K562 (cell line): ENCODE measurements at regions not wholly inside any gene's neighbourhood (a gene's known extent, or its start where the extent isn't known, plus 50 kb on each side); places are given as distances from the start of the nearest gene placed in this dataset.

Experiments
- ATAC-seq: fragments of 200-7000 bp; cut with Tn5 transposase; 3 replicates; pipeline ENCODE4 v1.9.1; 2020; ENCODE audit warnings: moderate library complexity
- BruUV-seq: library from RNA; stranded (reverse); fragments of 400-500 nt; replicated peaks from 2 replicates; lab custom pipeline; 2021; lab: Mats Ljungman, UMichigan
- CTCF ChIA-PET: fragments of 300-600 bp; formaldehyde crosslinking; extraction: SDS; loops from one replicate; lab custom pipeline; 2021; ENCODE audit warnings: low intra/inter-chr PET ratio; lab: Yijun Ruan, JAX
- POLR2A ChIA-PET: fragments of 300-600, 350-650 bp; sonication (Branson Sonifier 250); formaldehyde crosslinking; extraction: SDS; loops from one replicate; lab custom pipeline; 2021; ENCODE audit warnings: antibody characterized with exemption, inconsistent platforms; lab: Yijun Ruan, JAX
- DNase-seq, 4 experiments: peaks; one replicate each; pipeline versions ENCODE4 v3.0.0 to v3.0.0-alpha.2; 2011 to 2018; ENCODE audit warnings: low spot score in 3 of 4, mixed read lengths in 3 of 4; ENCODE audit errors: extremely low read depth in 1 of 4
- FAIRE-seq: peaks from 2 replicates; lab custom pipeline; 2011; peaks lifted over from hg19 to GRCh38; lab: Jason Lieb, UNC
- H2AFZ ChIP-seq: 2 replicates; pipeline ENCODE4 v1.6.0; 2011; ENCODE audit warnings: low read depth, low read length, control low read depth, inconsistent platforms
- H3K27ac ChIP-seq: fragments of 200-600 bp; 3 replicates; pipeline ENCODE4 v1.8.0; 2011; ENCODE audit warnings: low read depth, mild to moderate bottlenecking, control low read depth, inconsistent platforms, low read length, moderate library complexity, mixed read lengths; ENCODE audit errors: extremely low read depth
- H3K27me3 ChIP-seq, 2 experiments: fragments of 300-600 bp in 1 of 2; 2 replicates in 1 of 2; 3 replicates in 1 of 2; pipeline versions ENCODE4 v1.6.0 to v1.8.0; 2011; ENCODE audit warnings: inconsistent platforms in 2 of 2, low read length in 2 of 2, mild to moderate bottlenecking in 1 of 2, mixed read lengths in 1 of 2, moderate library complexity in 1 of 2; ENCODE audit not compliant: control insufficient read depth in 2 of 2, insufficient read depth in 2 of 2
- H3K36me3 ChIP-seq: fragments of 300-600 bp; 3 replicates; pipeline ENCODE4 v1.8.0; 2011; ENCODE audit warnings: mild to moderate bottlenecking, low read length, inconsistent platforms; ENCODE audit not compliant: control insufficient read depth, insufficient read depth
- H3K4me1 ChIP-seq, 2 experiments: fragments of 200-600 bp in 1 of 2; replicated peaks in 1 of 2; 2 replicates in 1 of 2; 3 replicates in 1 of 2; pipeline versions ENCODE4 v1.5.1 to v1.8.0; 2011; ENCODE audit warnings: inconsistent platforms in 2 of 2, low read length in 2 of 2, mild to moderate bottlenecking in 1 of 2, mixed read lengths in 1 of 2, moderate library complexity in 1 of 2; ENCODE audit not compliant: control insufficient read depth in 2 of 2, insufficient read depth in 2 of 2
- H3K4me2 ChIP-seq: 2 replicates; pipeline ENCODE4 v1.6.1; 2011; ENCODE audit warnings: low read length, control low read depth, inconsistent platforms, mixed read lengths; ENCODE audit not compliant: insufficient read depth
- H3K4me3 ChIP-seq: fragments of 200-600 bp; sonication (generic), shearing (Covaris generic); 2 replicates; pipeline ENCODE4 v1.5.1; 2016; ENCODE audit warnings: control low read depth, inconsistent platforms
- H3K79me2 ChIP-seq: fragments of 200-600 bp; 3 replicates; pipeline ENCODE4 v1.8.0; 2011; ENCODE audit warnings: low read length, inconsistent platforms; ENCODE audit not compliant: control insufficient read depth, insufficient read depth
- H3K9ac ChIP-seq, 2 experiments: 2 replicates each; pipeline versions ENCODE4 v1.6.0 to v1.6.1; 2011; ENCODE audit warnings: low read depth in 2 of 2, low read length in 2 of 2, control low read depth in 1 of 2, inconsistent platforms in 1 of 2, mild to moderate bottlenecking in 1 of 2, mixed read lengths in 1 of 2; ENCODE audit not compliant: insufficient read depth in 1 of 2
- H3K9me1 ChIP-seq: one replicate; pipeline ENCODE4 v1.6.0; 2011; ENCODE audit warnings: inconsistent platforms, mild to moderate bottlenecking, low read length, moderate library complexity; ENCODE audit not compliant: control insufficient read depth, insufficient read depth
- H3K9me3 ChIP-seq: replicated peaks from 2 replicates; pipeline ENCODE4 v1.5.1; 2011; ENCODE audit warnings: low read depth, low read length, inconsistent platforms; ENCODE audit not compliant: control insufficient read depth, insufficient read depth
- H4K20me1 ChIP-seq: replicated peaks from 2 replicates; pipeline ENCODE4 v1.6.1; 2011; ENCODE audit warnings: low read length, inconsistent platforms, mixed read lengths; ENCODE audit not compliant: control insufficient read depth, insufficient read depth
- BRCA1 ChIP-seq, 2 experiments: fragments of 450-650 bp in 1 of 2; sonication (generic) in 1 of 2; formaldehyde crosslinking in 1 of 2; IDR thresholded peaks; 2 replicates each; pipeline versions ENCODE4 v1.5.0 to v1.6.1; 2017 to 2020; ENCODE audit warnings: mild to moderate bottlenecking in 1 of 2, missing genetic modification reagents in 1 of 2
- C11orf30 ChIP-seq: fragments of 450-650 bp; IDR thresholded peaks from 2 replicates; pipeline ENCODE4 v1.6.1; 2016; ENCODE audit warnings: low read depth, mild to moderate bottlenecking
- CC2D1A ChIP-seq: fragments of 450-650 bp; IDR thresholded peaks from 2 replicates; pipeline ENCODE4 v1.6.1; 2017; ENCODE audit warnings: mild to moderate bottlenecking
- DMBX1 ChIP-seq: fragments of 250-450 bp; sonication (Bioruptor Pico); IDR thresholded peaks from 2 replicates; pipeline ENCODE4 v1.8.0; 2022; ENCODE audit warnings: inconsistent platforms, mild to moderate bottlenecking, moderate library complexity, borderline replicate concordance
- ELF2 ChIP-seq: fragments of 250-450 bp; sonication (Bioruptor Pico); IDR thresholded peaks from 2 replicates; pipeline ENCODE4 v1.5.0; 2021; ENCODE audit warnings: mild to moderate bottlenecking
- KDM4B ChIP-seq, 2 experiments: fragments of 450-650 bp in 1 of 2; sonication (generic) in 1 of 2; IDR thresholded peaks; 2 replicates each; pipeline ENCODE4 v1.6.1; 2016 to 2017; ENCODE audit warnings: borderline replicate concordance in 2 of 2, antibody characterized with exemption in 1 of 2, low read depth in 1 of 2, mild to moderate bottlenecking in 1 of 2
- MAFG ChIP-seq: fragments of 450-650 bp; conservative IDR thresholded peaks from 2 replicates; pipeline ENCODE4 v1.6.1; 2016; ENCODE audit warnings: missing genetic modification characterization, missing compliant biosample characterization
- TBL1XR1 ChIP-seq, 2 experiments: IDR thresholded peaks; 2 replicates each; pipeline ENCODE4 v1.6.1; 2012; ENCODE audit warnings: improper control_type of control experiment in 2 of 2, low read length in 2 of 2, mild to moderate bottlenecking in 1 of 2
- ZNF316 ChIP-seq: fragments of 450-650 bp; IDR thresholded peaks from 2 replicates; pipeline ENCODE4 v1.6.1; 2016
- ZNF445 ChIP-seq: fragments of 250-450 bp; sonication (Bioruptor Pico); IDR thresholded peaks from 2 replicates; pipeline ENCODE4 v1.4.0; 2020; ENCODE audit warnings: low read depth, mild to moderate bottlenecking, moderate library complexity
- ZNF551 ChIP-seq: fragments of 250-450 bp; sonication (Bioruptor Pico); IDR thresholded peaks from 2 replicates; pipeline ENCODE4 v1.5.0; 2021; ENCODE audit warnings: mild to moderate bottlenecking, moderate library complexity
- WGBS: fragments of 100-300 bp; shearing (Covaris generic); methylation state at CpG from one replicate; pipeline ENCODE4 v1.1.6; 2016; ENCODE audit warnings: low coverage, mixed read lengths; ENCODE audit not compliant: insufficient coverage; ENCODE audit errors: missing lambda C conversion rate; 5-methylcytosine and 5-hydroxymethylcytosine counted together
- in situ Hi-C: fragments of 300-500 bp; cut with MboI; formaldehyde crosslinking; loops from 4 replicates; pipeline ENCODE4 v1.15.0; 2018; ENCODE audit warnings: inconsistent platforms, mixed read lengths
- intact Hi-C: fragments of 100-400 bp; cut with micrococcal nuclease; formaldehyde crosslinking; loops from 2 replicates; pipeline ENCODE4 v1.14.2; 2022
- TF ChIP-seq, protein P1 (sequence below): sonication (generic); formaldehyde crosslinking; IDR thresholded peaks from 2 replicates; pipeline ENCODE4 v1.8.0; 2023; ENCODE audit warnings: mild to moderate bottlenecking, missing genetic modification reagents

DNA sequence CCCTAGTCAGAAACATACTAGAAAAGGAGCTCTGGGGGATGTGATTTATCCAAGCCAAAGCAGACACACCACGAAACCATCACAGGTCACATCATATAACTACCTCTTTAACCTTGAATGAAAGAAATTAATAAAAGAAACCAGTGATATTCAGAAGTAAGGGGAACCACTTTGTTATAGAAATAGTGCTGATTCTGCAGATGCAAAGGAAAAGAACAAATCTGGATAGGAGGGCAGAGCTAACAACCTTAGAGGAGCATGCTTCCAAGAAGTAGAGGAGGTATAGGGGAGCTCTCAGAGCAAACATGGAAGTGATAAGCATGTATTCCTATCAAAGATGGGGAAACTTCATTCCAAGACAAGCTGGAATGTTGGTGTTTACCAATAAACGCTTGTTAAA, 117.0 kb upstream of the MDM1 start:
- H3K79me2 ChIP-seq: no peaks in the 10 kb centered on the region
- H4K20me1 ChIP-seq: no peaks in the 10 kb centered on the region
- no peak overlapping the region for H3K4me2 ChIP-seq
- no peaks in the 10 kb centered on the region for H3K9me1 ChIP-seq
- peaks cover 0 to 32% of the 10 kb centered on the region in 2 experiments; a peak in 3 of 5 replicates for H3K4me1 ChIP-seq
- H3K9ac ChIP-seq: no peak overlapping the region
- 7% methylated on average over 2 of the region's 2 CpGs for WGBS
- intact Hi-C loops (no loop called here), in situ Hi-C loops (no loop called here)
- no peak for FAIRE-seq
- H3K36me3 ChIP-seq: no peaks in the 10 kb centered on the region
- ATAC-seq: no peak
- BruUV-seq: no TSS peak
- ChIA-PET POLR2A (interaction anchor here (0.7 kb wide), 1 partner anchor 10 kb away, joined by 3 read pairs; no protein-coding TSS in a partner anchor), CTCF (no interaction called here)
- TF ChIP-seq ZNF316 (peak; percentile 50), BRCA1 (IDR thresholded peaks at IDR 0.05) (no peak), BRCA1 (CRISPR knock-in tag; IDR thresholded peaks at IDR 0.05) (no peak), MAFG (tag) (0 out of 2 replicates have a peak, but pooled peaks have one; percentile 32), ZNF551 (CRISPR knock-in tag) (no peak), ZNF445 (CRISPR knock-in tag) (no peak), C11orf30 (peak; percentile 44)
- no peak overlapping the region for H3K27ac ChIP-seq
- no peak for DNase-seq
- no peaks in the 10 kb centered on the region for H3K9me3 ChIP-seq
- no peak overlapping the region for H2AFZ ChIP-seq
- no peak overlapping the region for H3K4me3 ChIP-seq
- no peaks in the 10 kb centered on the region for H3K27me3 ChIP-seq

DNA sequence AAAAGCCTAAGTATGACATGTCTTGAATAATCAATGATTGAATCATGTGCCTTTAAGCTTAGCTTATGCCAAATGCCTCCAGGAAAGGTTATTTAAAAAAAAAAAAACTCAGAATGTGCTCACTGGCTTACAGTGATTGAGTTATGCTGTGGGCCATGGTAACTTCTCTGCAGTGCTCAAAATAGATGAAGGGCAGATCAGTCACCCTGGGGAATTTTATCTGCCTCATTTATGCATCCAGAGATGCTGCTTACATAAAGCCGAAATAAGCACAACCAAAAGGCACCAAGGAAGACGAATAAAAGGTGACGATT, 118.7 kb upstream of the MDM1 start:
- no peak overlapping the region for H3K4me2 ChIP-seq
- no peaks in the 10 kb centered on the region for H3K9me1 ChIP-seq
- H3K27me3 ChIP-seq: no peaks in the 10 kb centered on the region; a peak in 1 of 5 replicates
- H3K36me3 ChIP-seq: no peaks in the 10 kb centered on the region
- CTCF ChIA-PET: no interaction called here
- FAIRE-seq (no peak), DNase-seq (no peak), ATAC-seq (no peak)
- BruUV-seq: no TSS peak
- in situ Hi-C loops (no loop called here), intact Hi-C loops (no loop called here)
- no peak overlapping the region for H2AFZ ChIP-seq
- TF ChIP-seq ELF2 (CRISPR knock-in tag): no peak
- TF ChIP-seq TBL1XR1 (IDR thresholded peaks at IDR 0.05; ENCODE audit: low read length in 2 of 2): no peak
- TF ChIP-seq CC2D1A: no peak
- TF ChIP-seq KDM4B (IDR thresholded peaks at IDR 0.05; ENCODE audit: borderline replicate concordance in 2 of 2, low read depth in 1 of 2): no peak
- no peak for TF ChIP-seq DMBX1 (CRISPR knock-in tag)
- TF ChIP-seq, protein P1, sequence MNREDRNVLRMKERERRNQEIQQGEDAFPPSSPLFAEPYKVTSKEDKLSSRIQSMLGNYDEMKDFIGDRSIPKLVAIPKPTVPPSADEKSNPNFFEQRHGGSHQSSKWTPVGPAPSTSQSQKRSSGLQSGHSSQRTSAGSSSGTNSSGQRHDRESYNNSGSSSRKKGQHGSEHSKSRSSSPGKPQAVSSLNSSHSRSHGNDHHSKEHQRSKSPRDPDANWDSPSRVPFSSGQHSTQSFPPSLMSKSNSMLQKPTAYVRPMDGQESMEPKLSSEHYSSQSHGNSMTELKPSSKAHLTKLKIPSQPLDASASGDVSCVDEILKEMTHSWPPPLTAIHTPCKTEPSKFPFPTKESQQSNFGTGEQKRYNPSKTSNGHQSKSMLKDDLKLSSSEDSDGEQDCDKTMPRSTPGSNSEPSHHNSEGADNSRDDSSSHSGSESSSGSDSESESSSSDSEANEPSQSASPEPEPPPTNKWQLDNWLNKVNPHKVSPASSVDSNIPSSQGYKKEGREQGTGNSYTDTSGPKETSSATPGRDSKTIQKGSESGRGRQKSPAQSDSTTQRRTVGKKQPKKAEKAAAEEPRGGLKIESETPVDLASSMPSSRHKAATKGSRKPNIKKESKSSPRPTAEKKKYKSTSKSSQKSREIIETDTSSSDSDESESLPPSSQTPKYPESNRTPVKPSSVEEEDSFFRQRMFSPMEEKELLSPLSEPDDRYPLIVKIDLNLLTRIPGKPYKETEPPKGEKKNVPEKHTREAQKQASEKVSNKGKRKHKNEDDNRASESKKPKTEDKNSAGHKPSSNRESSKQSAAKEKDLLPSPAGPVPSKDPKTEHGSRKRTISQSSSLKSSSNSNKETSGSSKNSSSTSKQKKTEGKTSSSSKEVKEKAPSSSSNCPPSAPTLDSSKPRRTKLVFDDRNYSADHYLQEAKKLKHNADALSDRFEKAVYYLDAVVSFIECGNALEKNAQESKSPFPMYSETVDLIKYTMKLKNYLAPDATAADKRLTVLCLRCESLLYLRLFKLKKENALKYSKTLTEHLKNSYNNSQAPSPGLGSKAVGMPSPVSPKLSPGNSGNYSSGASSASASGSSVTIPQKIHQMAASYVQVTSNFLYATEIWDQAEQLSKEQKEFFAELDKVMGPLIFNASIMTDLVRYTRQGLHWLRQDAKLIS (CRISPR knock-in tag): no peak
- no peak overlapping the region for H3K4me3 ChIP-seq
- WGBS: 7% methylated on average over 3 of the region's 3 CpGs
- peaks cover 0 to 37% of the 10 kb centered on the region in 2 experiments; a peak in 3 of 5 replicates for H3K4me1 ChIP-seq
- POLR2A ChIA-PET: no interaction called here
- H3K27ac ChIP-seq: no peak overlapping the region
- H3K9me3 ChIP-seq: no peaks in the 10 kb centered on the region
- no peaks in the 10 kb centered on the region for H3K79me2 ChIP-seq
- no peak overlapping the region for H3K9ac ChIP-seq
- no peaks in the 10 kb centered on the region for H4K20me1 ChIP-seq
